ENCODE measurements at regions not wholly inside any gene's neighbourhood (a gene's known extent, or its start where the extent isn't known, plus 50 kb on each side); places are given as distances from the start of the nearest gene placed in this dataset.
A peak's percentile ranks its signal among the peaks of the same experiment; 100 is the strongest.

DNA sequence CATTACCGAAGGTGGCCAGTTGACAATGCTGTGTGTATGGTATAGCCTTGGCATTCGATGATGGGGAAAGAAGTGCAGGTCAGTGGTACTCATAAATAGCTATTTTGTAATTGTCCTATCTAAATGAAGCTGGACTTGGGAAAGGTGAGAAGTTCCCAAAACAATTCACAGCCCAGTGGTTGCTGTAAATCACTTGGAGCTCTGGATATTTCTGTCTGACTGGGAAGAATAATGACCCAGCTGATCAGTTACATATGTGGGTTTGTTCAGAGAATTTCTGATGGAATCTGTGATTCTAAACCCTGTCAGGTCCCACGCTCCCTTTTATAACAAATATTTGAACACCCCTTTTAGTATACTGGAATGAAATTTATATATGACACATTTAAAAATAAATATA, 133.9 kb upstream of the PFN2 start:
- no peak overlapping the region for H3K4me3 Mint-ChIP-seq
- peaks cover 10% of the 10 kb centered on the region for H3K9me3 Mint-ChIP-seq
- H3K27me3 Mint-ChIP-seq (ENCODE audit: low read depth): no peaks in the 10 kb centered on the region
- peaks cover 2% of the 10 kb centered on the region for H3K36me3 Mint-ChIP-seq (ENCODE audit: low read depth)
- no peak overlapping the region for H3K27ac Mint-ChIP-seq (ENCODE audit: unreplicated experiment)
- TF ChIP-seq, protein P1, sequence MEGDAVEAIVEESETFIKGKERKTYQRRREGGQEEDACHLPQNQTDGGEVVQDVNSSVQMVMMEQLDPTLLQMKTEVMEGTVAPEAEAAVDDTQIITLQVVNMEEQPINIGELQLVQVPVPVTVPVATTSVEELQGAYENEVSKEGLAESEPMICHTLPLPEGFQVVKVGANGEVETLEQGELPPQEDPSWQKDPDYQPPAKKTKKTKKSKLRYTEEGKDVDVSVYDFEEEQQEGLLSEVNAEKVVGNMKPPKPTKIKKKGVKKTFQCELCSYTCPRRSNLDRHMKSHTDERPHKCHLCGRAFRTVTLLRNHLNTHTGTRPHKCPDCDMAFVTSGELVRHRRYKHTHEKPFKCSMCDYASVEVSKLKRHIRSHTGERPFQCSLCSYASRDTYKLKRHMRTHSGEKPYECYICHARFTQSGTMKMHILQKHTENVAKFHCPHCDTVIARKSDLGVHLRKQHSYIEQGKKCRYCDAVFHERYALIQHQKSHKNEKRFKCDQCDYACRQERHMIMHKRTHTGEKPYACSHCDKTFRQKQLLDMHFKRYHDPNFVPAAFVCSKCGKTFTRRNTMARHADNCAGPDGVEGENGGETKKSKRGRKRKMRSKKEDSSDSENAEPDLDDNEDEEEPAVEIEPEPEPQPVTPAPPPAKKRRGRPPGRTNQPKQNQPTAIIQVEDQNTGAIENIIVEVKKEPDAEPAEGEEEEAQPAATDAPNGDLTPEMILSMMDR (conservative IDR thresholded peaks at IDR 0.05): no peak
- DNase-seq (ENCODE audit: low read depth, low spot score): no peak
- H3K4me1 Mint-ChIP-seq: peaks cover 32% of the 10 kb centered on the region

DNA sequence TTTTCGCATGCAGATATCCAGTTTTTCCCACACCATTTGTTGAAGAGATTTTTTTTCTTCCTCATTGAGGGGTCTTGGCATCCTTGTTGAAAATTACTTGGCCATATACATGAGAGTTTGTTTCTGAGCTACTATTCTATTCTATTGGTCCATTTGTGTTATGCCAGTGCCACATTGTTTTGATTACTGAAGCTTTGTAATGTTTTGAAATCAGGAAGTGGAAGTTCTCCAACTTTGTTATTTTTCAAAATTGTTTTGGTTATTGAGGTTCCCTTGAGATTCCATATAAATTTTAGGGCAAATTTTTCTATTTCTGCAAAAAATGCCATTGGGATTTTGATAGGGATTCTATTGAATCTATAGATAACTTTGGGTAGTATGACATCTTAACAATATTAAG, 130.3 kb upstream of the PFN2 start:
- Mint-ChIP-seq H3K4me1 (peaks cover 11% of the 10 kb centered on the region), H3K36me3 (ENCODE audit: low read depth) (peaks cover 2% of the 10 kb centered on the region), H3K27ac (ENCODE audit: unreplicated experiment) (no peak overlapping the region), H3K4me3 (no peak overlapping the region), H3K27me3 (ENCODE audit: low read depth) (no peaks in the 10 kb centered on the region), H3K9me3 (peaks cover 12% of the 10 kb centered on the region)
- TF ChIP-seq, protein P1 (conservative IDR thresholded peaks at IDR 0.05): no peak
- no peak for DNase-seq (ENCODE audit: low read depth, low spot score)

DNA sequence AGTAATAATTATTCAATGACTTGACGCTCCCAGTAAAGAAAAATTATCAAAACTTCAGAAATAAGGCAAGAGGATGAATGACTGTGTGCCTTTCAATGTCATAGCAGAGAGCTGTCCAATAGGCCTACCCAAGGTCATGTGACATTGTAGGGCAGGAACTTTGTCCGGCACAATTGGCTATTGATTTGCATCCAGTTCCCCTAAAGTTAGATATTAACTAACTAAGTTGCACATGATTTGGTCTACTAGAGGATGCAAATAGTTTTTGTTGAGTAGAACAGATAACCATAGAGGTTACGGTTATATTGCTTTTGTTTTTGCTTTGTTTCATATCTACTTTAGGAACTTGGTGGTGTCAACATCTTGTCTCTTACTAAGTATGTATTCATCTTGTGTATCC, 127.9 kb upstream of the PFN2 start:
- TF ChIP-seq, protein P1 (conservative IDR thresholded peaks at IDR 0.05): no peak
- peaks cover 7% of the 10 kb centered on the region for H3K4me1 Mint-ChIP-seq
- H3K4me3 Mint-ChIP-seq: no peak overlapping the region
- H3K27me3 Mint-ChIP-seq (ENCODE audit: low read depth): no peaks in the 10 kb centered on the region
- no peak overlapping the region for H3K27ac Mint-ChIP-seq (ENCODE audit: unreplicated experiment)
- peaks cover 14% of the 10 kb centered on the region for H3K9me3 Mint-ChIP-seq
- no peak for DNase-seq (ENCODE audit: low read depth, low spot score)
- peaks cover 2% of the 10 kb centered on the region for H3K36me3 Mint-ChIP-seq (ENCODE audit: low read depth)

DNA sequence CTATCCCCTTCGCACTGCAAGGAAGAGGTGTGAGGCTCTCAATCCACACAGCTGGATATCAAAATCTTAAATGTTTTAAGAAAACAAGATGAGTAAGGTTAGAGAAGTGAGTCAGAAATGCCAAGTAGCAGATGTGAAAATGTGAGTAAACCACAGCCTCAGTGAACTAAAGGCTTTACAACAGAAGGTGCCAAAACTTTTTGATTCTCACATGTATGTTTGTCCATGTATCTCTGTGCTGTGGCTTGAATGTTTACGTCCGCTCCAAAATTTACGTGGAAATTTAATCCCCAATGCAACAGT, 126.8 kb upstream of the PFN2 start:
- Mint-ChIP-seq H3K9me3 (peaks cover 14% of the 10 kb centered on the region), H3K4me3 (no peak overlapping the region), H3K36me3 (ENCODE audit: low read depth) (peaks cover 2% of the 10 kb centered on the region), H3K27me3 (ENCODE audit: low read depth) (no peaks in the 10 kb centered on the region), H3K27ac (ENCODE audit: unreplicated experiment) (peak overlapping the region; percentile 76), H3K4me1 (peaks cover 7% of the 10 kb centered on the region)
- DNase-seq (ENCODE audit: low read depth, low spot score): no peak
- TF ChIP-seq, protein P1 (conservative IDR thresholded peaks at IDR 0.05): no peak

DNA sequence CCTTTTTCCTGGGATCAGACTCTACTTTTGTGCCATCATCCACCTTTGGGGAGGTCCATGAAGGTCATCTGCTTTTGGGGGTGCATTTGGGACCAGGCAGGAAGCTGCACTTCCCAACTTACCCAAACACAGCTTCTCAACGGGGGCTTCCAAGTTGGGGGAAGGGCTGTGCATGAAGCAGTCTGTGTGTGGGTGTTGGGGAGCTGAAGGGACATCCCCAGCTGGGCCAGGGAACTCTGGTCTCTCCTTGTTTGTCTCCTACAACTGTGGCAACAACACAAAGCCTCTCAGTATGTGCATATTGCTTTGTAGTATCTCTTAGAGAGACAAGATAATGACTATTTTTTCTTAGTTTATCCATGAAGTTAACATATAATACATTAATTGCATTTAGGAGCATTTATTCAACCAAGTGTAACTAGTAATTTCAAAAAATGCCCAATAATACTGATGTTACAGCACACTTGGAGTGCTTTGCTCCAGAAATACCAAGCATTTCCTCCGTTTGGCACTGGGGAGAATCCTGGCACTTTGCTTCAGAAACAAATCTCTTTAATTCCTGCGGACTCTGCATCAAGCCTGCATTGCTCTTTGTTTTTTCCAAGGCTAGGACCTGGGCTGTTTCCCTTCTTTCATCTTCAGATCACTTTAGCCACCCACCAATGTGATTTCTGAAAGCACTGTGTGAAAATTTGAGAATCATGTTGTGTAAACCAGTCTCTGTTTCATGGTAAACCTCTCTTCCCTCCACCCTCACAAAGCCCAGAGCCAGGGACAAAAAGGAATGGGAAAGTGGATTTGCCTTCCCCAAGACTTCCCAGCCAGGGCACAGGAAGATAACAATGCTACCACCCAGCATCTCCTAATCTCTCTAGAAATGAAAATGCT, 126.2 kb upstream of the PFN2 start:
- TF ChIP-seq, protein P1 (conservative IDR thresholded peaks at IDR 0.05): no peak
- peaks cover 2% of the 10 kb centered on the region for H3K36me3 Mint-ChIP-seq (ENCODE audit: low read depth)
- peaks cover 7% of the 10 kb centered on the region for H3K4me1 Mint-ChIP-seq
- H3K4me3 Mint-ChIP-seq: no peak overlapping the region
- peaks cover 14% of the 10 kb centered on the region for H3K9me3 Mint-ChIP-seq
- no peak for DNase-seq (ENCODE audit: low read depth, low spot score)
- H3K27me3 Mint-ChIP-seq (ENCODE audit: low read depth): no peaks in the 10 kb centered on the region
- H3K27ac Mint-ChIP-seq (ENCODE audit: unreplicated experiment): peak overlapping the region; percentile 76

All from neural crest cell (in vitro differentiated cells).